Esophagus squamous epithelium (tissue), 4 donors: ENCODE measurements at regions not wholly inside any gene's neighbourhood (a gene's known extent, or its start where the extent isn't known, plus 50 kb on each side); places are given as distances from the start of the nearest gene placed in this dataset.

Experiments used
- CTCF ChIP-seq, 6 experiments: fragments of 450-650 bp in 4 of 6; fragments of 200-600 bp in 2 of 6; sonication (generic) in 2 of 6; IDR thresholded peaks; one replicate each; pipeline ENCODE4 v1.5.1; 2016 to 2019; ENCODE audit warnings: antibody characterized with exemption in 6 of 6, mild to moderate bottlenecking in 4 of 6, moderate library complexity in 4 of 6
- POLR2A ChIP-seq, 4 donors: fragments of 450-650 bp; IDR thresholded peaks; one replicate each; pipeline ENCODE4 v1.6.1; 2017; ENCODE audit warnings: antibody characterized with exemption in 4 of 4, mild to moderate bottlenecking in 4 of 4, moderate library complexity in 3 of 4

- TF ChIP-seq POLR2A (IDR thresholded peaks at IDR 0.05) = no peak
- no peak for TF ChIP-seq CTCF (IDR thresholded peaks at IDR 0.05)
These were observed 101.7 kb upstream of the ZNF717 start for GRCh38 chr3:75886971-75887526.
